Suprapubic skin (tissue), 4 donors: ENCODE measurements at regions not wholly inside any gene's neighbourhood (a gene's known extent, or its start where the extent isn't known, plus 50 kb on each side); places are given as distances from the start of the nearest gene placed in this dataset.

ENCODE experiments used
- CTCF ChIP-seq, 2 donors: fragments of 200-600 bp in 1 of 2; fragments of 450-650 bp in 1 of 2; sonication (generic) in 1 of 2; IDR thresholded peaks; one replicate each; pipeline ENCODE4 v1.5.1; 2016 to 2019; ENCODE audit warnings: antibody characterized with exemption in 2 of 2, mild to moderate bottlenecking in 1 of 2, moderate library complexity in 1 of 2
- EP300 ChIP-seq: sonication (generic); formaldehyde crosslinking; IDR thresholded peaks from one replicate; pipeline ENCODE4 v1.6.1; 2017; ENCODE audit warnings: antibody characterized with exemption
- POLR2A ChIP-seq, 2 donors: fragments of 450-650 bp; IDR thresholded peaks; one replicate each; pipeline ENCODE4 v1.6.1; 2017; ENCODE audit warnings: antibody characterized with exemption in 2 of 2, mild to moderate bottlenecking in 2 of 2, moderate library complexity in 2 of 2
- POLR2AphosphoS5 ChIP-seq, 3 donors: sonication (generic); formaldehyde crosslinking; IDR thresholded peaks; one replicate each; pipeline ENCODE4 v1.6.1; 2017; ENCODE audit warnings: antibody characterized with exemption in 3 of 3

DNA sequence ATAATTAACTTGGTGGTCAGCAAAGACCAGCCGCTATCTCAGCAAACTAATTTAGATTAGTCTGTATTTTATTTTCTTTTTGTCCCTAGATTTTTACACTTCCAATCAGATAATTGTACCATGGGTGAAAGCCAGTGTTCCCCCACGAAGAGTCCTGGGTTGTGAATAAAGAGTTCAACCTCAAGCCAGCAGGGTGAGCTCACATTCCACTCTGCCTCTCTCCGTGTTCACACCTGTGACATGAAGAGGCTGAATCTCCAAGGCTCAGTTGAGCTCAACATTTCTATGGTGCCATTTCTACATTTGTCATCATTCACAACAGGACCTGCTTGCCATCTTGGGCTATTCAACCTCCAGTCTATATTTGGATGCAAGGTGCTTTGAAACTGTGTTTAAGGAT is 771.5 kb downstream of the GALR1 start:
- TF ChIP-seq CTCF (IDR thresholded peaks at IDR 0.05) (no peak), POLR2AphosphoS5 (IDR thresholded peaks at IDR 0.05) (no peak), POLR2A (IDR thresholded peaks at IDR 0.05) (no peak), EP300 (no peak)
